Endodermal cell (in vitro differentiated cells): ENCODE measurements at regions not wholly inside any gene's neighbourhood (a gene's known extent, or its start where the extent isn't known, plus 50 kb on each side); places are given as distances from the start of the nearest gene placed in this dataset.
A peak's percentile ranks its signal among the peaks of the same experiment; 100 is the strongest.

Experiments used
- DNase-seq: peaks from one replicate; pipeline ENCODE4 v3.0.0-alpha.2; 2017
- H3K27ac ChIP-seq: 2 replicates; pipeline ENCODE4 v1.5.1; 2013; ENCODE audit warnings: mild to moderate bottlenecking, low read depth, low read length, moderate library complexity
- H3K27me3 ChIP-seq: 2 replicates; pipeline ENCODE4 v1.6.1; 2013; ENCODE audit warnings: mild to moderate bottlenecking, low read length, moderate library complexity; ENCODE audit not compliant: insufficient read depth, control insufficient read depth, poor library complexity, severe bottlenecking
- H3K36me3 ChIP-seq: 2 replicates; pipeline ENCODE4 v1.7.0; 2013; ENCODE audit warnings: mild to moderate bottlenecking, low read length, moderate library complexity; ENCODE audit not compliant: control insufficient read depth, insufficient read depth
- H3K4me1 ChIP-seq: one replicate; pipeline ENCODE4 v1.7.0; 2013; ENCODE audit warnings: low read length; ENCODE audit not compliant: control insufficient read depth, insufficient read depth
- H3K4me3 ChIP-seq: 2 replicates; pipeline ENCODE4 v1.5.1; 2013; ENCODE audit warnings: mild to moderate bottlenecking, low read length, moderate library complexity
- H3K9ac ChIP-seq: 2 replicates; pipeline ENCODE4 v1.6.1; 2013; ENCODE audit warnings: mild to moderate bottlenecking, low read length, moderate library complexity; ENCODE audit not compliant: poor library complexity, severe bottlenecking; ENCODE audit errors: extremely low read depth
- H3K9me3 ChIP-seq: 2 replicates; pipeline ENCODE4 v1.6.1; 2013; ENCODE audit warnings: mild to moderate bottlenecking, low read length, moderate library complexity; ENCODE audit not compliant: control insufficient read depth
- H3K27ac Mint-ChIP-seq: 2 replicates; pipeline ENCODE4 v1.8.0; 2020; ENCODE audit warnings: mixed read lengths
- H3K27me3 Mint-ChIP-seq: 2 replicates; pipeline ENCODE4 v1.8.0; 2021; ENCODE audit warnings: mild to moderate bottlenecking, mixed read lengths; ENCODE audit not compliant: insufficient read depth
- H3K36me3 Mint-ChIP-seq: 2 replicates; pipeline ENCODE4 v1.8.0; 2020; ENCODE audit warnings: low read depth, mixed read lengths
- H3K4me1 Mint-ChIP-seq: 2 replicates; pipeline ENCODE4 v1.8.0; 2020; ENCODE audit warnings: mixed read lengths
- H3K4me3 Mint-ChIP-seq: 2 replicates; pipeline ENCODE4 v1.8.0; 2020; ENCODE audit warnings: mild to moderate bottlenecking, moderate library complexity, mixed read lengths
- H3K9me3 Mint-ChIP-seq: 2 replicates; pipeline ENCODE4 v1.8.0; 2020; ENCODE audit warnings: mild to moderate bottlenecking, mixed read lengths
- CTCF ChIP-seq: fragments of 200-600 bp; sonication (generic); conservative IDR thresholded peaks from 2 replicates; pipeline ENCODE4 v1.5.0; 2021; ENCODE audit warnings: antibody characterized with exemption, mild to moderate bottlenecking
- WGBS, 2 experiments: methylation state at CpG; one replicate each; pipeline versions ENCODE4 v1.1.5 to v1.1.7; 2013; ENCODE audit warnings: missing lambda C conversion rate in 2 of 2, mixed read lengths in 1 of 2; ENCODE audit not compliant: insufficient coverage in 1 of 2, insufficient read length in 1 of 2; 5-methylcytosine and 5-hydroxymethylcytosine counted together

GRCh38 chr1:217311766-217312165, 319.1 kb downstream of the GPATCH2 start:
- Histone ChIP-seq H3K9me3 (no peaks in the 10 kb centered on the region), H3K36me3 (no peaks in the 10 kb centered on the region), H3K4me3 (no peak overlapping the region), H3K4me1 (no peaks in the 10 kb centered on the region), H3K27me3 (no peaks in the 10 kb centered on the region), H3K9ac (no peak overlapping the region), H3K27ac (no peak overlapping the region)
- Mint-ChIP-seq H3K27ac (no peak overlapping the region), H3K36me3 (no peaks in the 10 kb centered on the region), H3K4me3 (no peak overlapping the region), H3K4me1 (peaks cover 7% of the 10 kb centered on the region), H3K9me3 (peaks cover 3% of the 10 kb centered on the region), H3K27me3 (peaks cover 6% of the 10 kb centered on the region)
- TF ChIP-seq CTCF: peak; percentile 77
- peak; percentile 75 for DNase-seq
- WGBS, 2 experiments: 75 to 79% methylated on average over 1 of the region's 1 CpG

GRCh38 chr1:217311269-217311668, 319.6 kb downstream of the GPATCH2 start:
- no peaks in the 10 kb centered on the region for H3K4me1 ChIP-seq
- Mint-ChIP-seq H3K9me3 (peaks cover 3% of the 10 kb centered on the region), H3K27me3 (peaks cover 6% of the 10 kb centered on the region), H3K4me1 (peaks cover 7% of the 10 kb centered on the region), H3K4me3 (no peak overlapping the region), H3K27ac (no peak overlapping the region), H3K36me3 (no peaks in the 10 kb centered on the region)
- no peaks in the 10 kb centered on the region for H3K36me3 ChIP-seq
- WGBS, 2 experiments: 95 to 100% methylated on average over 2 of the region's 2 CpGs
- no peak for TF ChIP-seq CTCF
- H3K27me3 ChIP-seq: no peaks in the 10 kb centered on the region
- H3K9ac ChIP-seq: no peak overlapping the region
- no peak overlapping the region for H3K4me3 ChIP-seq
- H3K9me3 ChIP-seq: no peaks in the 10 kb centered on the region
- H3K27ac ChIP-seq: no peak overlapping the region
- no peak for DNase-seq

- H3K9me3 ChIP-seq: no peaks in the 10 kb centered on the region
- no peak for TF ChIP-seq CTCF
- DNase-seq: no peak
- H3K9ac ChIP-seq: no peak overlapping the region
- no peak overlapping the region for H3K27ac Mint-ChIP-seq
- H3K4me1 ChIP-seq: no peaks in the 10 kb centered on the region
- no peaks in the 10 kb centered on the region for H3K4me1 Mint-ChIP-seq
- 60% methylated on average over 1 of the region's 1 CpG; no CpG with 5 or more reads in 1 of the 2 experiments for WGBS, 2 experiments
- H3K36me3 Mint-ChIP-seq: no peaks in the 10 kb centered on the region
- no peak overlapping the region for H3K27ac ChIP-seq
- no peak overlapping the region for H3K4me3 ChIP-seq
- H3K4me3 Mint-ChIP-seq: no peak overlapping the region
- H3K9me3 Mint-ChIP-seq: no peaks in the 10 kb centered on the region
- H3K36me3 ChIP-seq: no peaks in the 10 kb centered on the region
- peaks cover 20% of the 10 kb centered on the region for H3K27me3 ChIP-seq
- H3K27me3 Mint-ChIP-seq: peaks cover 13% of the 10 kb centered on the region
These were observed 349.6 kb downstream of the GPATCH2 start for GRCh38 chr1:217281332-217281731.
